RPMI7951 (cell line): ENCODE measurements at regions not wholly inside any gene's neighbourhood (a gene's known extent, or its start where the extent isn't known, plus 50 kb on each side); places are given as distances from the start of the nearest gene placed in this dataset.
"Not testable (repeated sequence)": the region's sequence is repeated elsewhere in the genome, so short reads cannot be mapped to it uniquely, and the experiment has no call there.

ENCODE experiments used
- DNase-seq: peaks from one replicate; pipeline ENCODE4 v3.0.0-alpha.2; 2012; ENCODE audit warnings: low read depth

DNA sequence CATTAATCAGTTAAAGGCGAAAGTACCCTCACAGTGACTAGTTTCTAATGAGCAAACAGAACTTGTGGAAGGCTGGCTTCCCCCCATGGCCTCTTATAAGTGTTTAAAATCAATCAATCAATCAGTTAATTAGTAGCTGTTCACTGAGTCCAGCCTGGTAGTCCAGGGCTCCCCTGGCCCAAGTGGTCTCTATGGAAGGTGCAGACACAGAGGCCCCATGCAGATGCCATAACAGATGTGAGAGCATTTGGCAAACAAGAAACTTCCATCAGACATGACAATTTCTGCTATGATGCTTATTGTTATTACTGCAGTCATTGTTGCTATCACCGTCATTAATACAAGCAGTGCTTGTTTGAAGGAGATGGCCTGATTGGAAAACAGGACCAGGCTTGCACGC is 179.0 kb upstream of the TSHZ3 start:
- no peak for DNase-seq

DNA sequence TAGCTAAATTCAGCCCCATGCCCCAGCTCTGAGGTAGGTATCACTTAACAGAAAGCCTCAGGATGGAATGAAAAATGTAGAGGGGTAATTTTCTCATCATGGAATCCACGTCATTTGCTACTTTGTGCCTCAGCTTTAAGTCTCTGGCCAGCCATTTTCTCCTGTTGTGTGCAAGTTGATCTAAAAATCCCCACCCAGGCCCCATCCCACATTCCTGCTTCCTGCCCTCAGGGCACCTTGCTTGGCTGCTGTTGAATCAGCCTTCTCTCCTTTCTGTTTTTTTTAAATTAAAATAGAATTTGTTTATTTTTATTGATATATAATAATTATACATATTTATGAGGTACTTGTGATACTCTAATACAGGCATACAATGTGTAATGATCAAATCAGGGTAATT is 179.9 kb upstream of the TSHZ3 start:
- peak; percentile 65 for DNase-seq

DNA sequence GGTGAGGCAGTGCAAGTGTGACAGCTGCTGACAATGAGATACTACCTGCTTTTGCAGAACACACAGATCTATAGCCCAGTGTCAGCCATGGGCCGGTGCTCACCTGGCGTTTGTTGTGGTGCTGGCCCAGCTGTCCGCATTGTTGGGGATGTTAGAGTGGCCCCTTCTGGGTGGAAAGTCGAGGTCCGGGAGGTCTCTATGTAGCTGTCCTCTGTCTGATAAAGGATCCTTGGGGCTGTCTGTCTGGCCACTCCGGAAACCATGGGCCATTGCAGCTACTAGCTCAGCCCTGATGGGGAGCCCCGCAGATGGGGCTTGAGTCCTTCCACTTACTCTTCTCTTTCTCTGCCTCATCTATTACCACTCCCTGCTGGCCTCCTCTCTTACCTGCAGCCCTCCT is 181.5 kb upstream of the TSHZ3 start:
- no peak for DNase-seq

DNA sequence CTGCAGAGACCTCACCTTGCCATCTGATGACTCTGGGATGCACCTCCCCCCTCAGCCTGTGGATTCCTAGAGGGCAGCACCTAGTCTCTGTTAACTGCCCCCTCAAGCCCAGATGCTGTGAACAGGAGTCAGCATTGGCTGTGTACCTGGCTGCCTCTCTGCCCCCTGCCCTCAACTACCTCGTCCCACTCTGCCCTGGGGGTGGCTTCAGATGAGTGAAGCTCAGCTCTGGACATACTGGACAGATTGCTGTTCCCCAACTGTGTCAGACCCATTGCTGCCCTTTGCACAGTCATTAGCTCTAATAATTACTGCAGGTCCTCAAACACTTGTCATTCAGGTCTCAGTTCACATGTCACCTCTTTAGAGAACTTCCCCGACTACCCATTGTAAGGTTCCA is 182.1 kb upstream of the TSHZ3 start:
- DNase-seq: no peak

DNA sequence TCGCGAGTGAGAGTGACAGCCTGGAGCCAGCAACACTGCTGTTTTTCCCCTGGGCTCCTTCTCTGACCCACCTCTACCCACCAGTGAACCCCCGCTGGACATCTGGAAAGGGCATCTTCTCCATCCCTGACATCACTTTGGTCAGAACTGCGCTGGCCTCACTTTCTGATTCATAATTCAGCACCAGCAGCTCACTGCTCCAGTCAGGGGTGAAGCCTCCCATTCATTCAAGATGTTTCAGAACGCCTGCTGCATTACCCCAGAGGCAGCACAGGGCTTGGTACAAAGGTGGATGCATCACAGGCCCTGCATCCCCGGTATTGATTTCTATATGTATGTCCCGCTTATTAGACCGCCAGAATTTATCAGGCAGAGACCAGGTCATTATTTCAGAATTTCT is 182.8 kb upstream of the TSHZ3 start:
- no peak for DNase-seq

- DNase-seq: peak; percentile 48
Measured at GRCh38 chr19:31533114-31533513, 183.9 kb upstream of the TSHZ3 start.

DNA sequence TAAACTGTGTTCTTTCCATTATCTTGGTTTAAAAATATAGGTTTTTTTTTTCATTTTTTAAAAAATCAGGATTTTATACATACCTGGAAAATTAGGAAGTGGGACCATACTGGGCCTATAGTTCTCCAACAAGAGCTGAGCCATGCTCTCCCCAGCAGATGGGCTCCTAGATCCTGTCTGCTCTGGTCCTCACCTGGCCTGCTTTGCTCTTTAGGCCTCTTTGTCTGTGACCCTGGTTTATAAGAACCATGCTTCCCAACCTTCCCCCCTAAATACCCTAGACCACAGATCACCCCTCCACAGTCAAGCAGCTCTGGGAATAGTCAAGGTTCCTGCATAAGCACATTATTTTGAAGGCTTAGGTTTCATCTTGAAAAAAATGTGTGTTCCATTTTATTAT is 185.0 kb upstream of the TSHZ3 start:
- DNase-seq: no peak

- no peak for DNase-seq
Measured at GRCh38 chr19:31534786-31535657, 185.8 kb upstream of the TSHZ3 start.

- DNase-seq: no peak
Measured at GRCh38 chr19:31535691-31536460, 186.6 kb upstream of the TSHZ3 start.

GRCh38 chr19:31537136-31537535 is 187.9 kb upstream of the TSHZ3 start:
- DNase-seq: no peak

GRCh38 chr19:31537902-31538301 is 188.7 kb upstream of the TSHZ3 start:
- not testable (repeated sequence) for DNase-seq

GRCh38 chr19:31538879-31539278 is 189.6 kb upstream of the TSHZ3 start:
- DNase-seq: no peak

GRCh38 chr19:31539386-31539785 is 190.2 kb upstream of the TSHZ3 start:
- no peak for DNase-seq

GRCh38 chr19:31541396-31541795 is 192.2 kb upstream of the TSHZ3 start:
- DNase-seq: no peak

- no peak for DNase-seq
Measured at GRCh38 chr19:31543456-31543855, 194.2 kb upstream of the TSHZ3 start.

DNA sequence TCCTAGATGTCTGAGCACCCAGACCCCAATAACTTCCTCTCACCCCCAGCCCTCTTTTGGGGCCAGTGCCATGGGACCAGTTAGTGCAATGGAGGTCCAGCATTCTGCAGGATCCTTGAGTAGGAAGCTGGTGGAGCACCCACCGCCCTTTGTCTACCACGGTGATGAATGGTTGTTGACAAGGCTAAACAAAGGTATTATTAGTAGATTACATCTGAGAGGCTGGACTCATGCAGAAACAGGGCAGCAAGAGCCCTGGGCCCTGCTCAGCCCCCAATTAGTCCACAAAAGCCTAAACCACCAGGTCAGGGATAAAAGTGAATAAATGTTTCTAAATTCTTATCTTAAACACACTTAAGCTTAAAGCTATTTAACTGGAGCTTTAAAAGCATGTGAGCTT is 196.5 kb upstream of the TSHZ3 start:
- no peak for DNase-seq

GRCh38 chr19:31546205-31546960 is 197.1 kb upstream of the TSHZ3 start:
- no peak for DNase-seq

DNA sequence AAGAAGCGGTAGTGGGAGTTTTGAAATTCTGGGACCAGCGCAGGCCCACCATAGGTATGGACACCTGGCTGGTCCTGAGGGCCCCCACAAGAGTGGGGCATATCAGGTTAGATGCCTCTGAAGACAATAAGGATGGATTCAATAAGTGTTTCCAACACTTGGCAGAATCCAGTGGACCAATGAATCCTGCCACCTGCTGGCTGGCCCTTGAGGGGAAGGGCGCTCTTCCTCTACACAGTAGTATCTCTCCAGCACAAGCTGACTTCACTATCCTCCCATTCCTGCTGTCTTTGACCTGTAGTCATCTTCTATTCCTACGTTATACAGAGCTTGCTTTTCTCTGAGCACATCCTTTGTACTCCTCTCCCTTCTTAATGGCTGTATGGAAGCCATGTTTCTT is 199.7 kb upstream of the TSHZ3 start:
- DNase-seq: peak; percentile 53

DNA sequence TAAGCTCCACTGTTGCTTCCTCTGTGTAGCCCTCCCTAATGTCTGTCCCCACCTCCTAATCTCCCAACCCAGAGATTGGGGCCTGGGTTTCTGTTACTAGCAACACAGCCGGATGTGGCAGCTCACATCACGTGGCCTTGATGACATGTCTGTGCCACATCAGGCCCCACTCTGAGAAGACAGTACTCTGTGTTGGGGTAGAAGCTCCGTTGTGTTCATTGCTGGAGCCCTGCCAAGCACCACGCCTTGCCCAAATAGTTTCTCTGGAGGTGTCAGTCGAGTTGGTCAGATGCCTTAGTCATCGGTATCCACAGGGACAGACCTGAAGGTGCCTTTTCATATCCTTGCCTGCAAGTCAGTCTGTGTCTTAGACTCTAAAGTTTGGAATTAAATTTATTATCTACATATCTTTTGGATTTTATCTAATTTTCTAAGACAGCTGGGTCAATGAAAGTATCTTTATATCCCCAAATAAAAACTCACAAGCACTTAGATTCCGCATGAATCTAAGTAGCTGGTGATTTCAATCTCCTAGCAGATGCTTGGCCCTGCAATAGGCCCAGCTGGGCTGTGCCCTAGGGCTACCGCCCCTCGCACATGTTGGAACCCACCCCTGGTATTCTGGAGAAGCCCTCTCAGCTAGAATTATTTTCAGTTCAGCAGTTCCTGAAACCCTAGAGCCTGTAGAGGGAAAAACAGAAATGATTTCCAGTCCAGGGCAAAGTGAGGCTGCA is 204.0 kb upstream of the TSHZ3 start:
- peak; percentile 50 for DNase-seq

GRCh38 chr19:31553846-31554215 is 204.6 kb upstream of the TSHZ3 start:
- DNase-seq: no peak

GRCh38 chr19:31554360-31554759 is 205.1 kb upstream of the TSHZ3 start:
- DNase-seq: no peak
